Endothelial cell of umbilical vein (primary cell): ENCODE measurements at regions not wholly inside any gene's neighbourhood (a gene's known extent, or its start where the extent isn't known, plus 50 kb on each side); places are given as distances from the start of the nearest gene placed in this dataset.

Experiments used
- BruUV-seq: library from RNA; stranded (reverse); fragments of 400-500 nt; replicated peaks from 2 replicates; lab custom pipeline; 2021; lab: Mats Ljungman, UMichigan
- CTCF ChIA-PET: fragments of 300-600, 350-600 bp; sonication (Branson Sonifier 250); formaldehyde crosslinking; loops from one replicate; lab custom pipeline; 2021; ENCODE audit warnings: antibody characterized with exemption, inconsistent platforms; lab: Charles Lee
- POLR2A ChIA-PET: fragments of 300-600, 350-600 bp; sonication (Branson Sonifier 250); formaldehyde crosslinking; loops from one replicate; lab custom pipeline; 2021; ENCODE audit warnings: antibody characterized with exemption, inconsistent platforms; lab: Charles Lee
- DNase-seq: peaks from one replicate; pipeline ENCODE4 v3.0.0-alpha.2; 2011; ENCODE audit warnings: low read depth, low spot score
- FAIRE-seq: peaks from 2 replicates; lab custom pipeline; 2011; peaks lifted over from hg19 to GRCh38; lab: Jason Lieb, UNC
- H2AFZ ChIP-seq: 2 replicates; pipeline ENCODE4 v1.6.0; 2012; ENCODE audit warnings: low read depth, low read length, control low read depth, inconsistent platforms
- H3K27ac ChIP-seq: 2 replicates; pipeline ENCODE4 v1.5.1; 2011; ENCODE audit warnings: low read depth, mild to moderate bottlenecking, control low read depth, low read length, moderate library complexity; ENCODE audit not compliant: insufficient read depth
- H3K27me3 ChIP-seq, 2 experiments: 2 replicates each; pipeline versions ENCODE4 v1.6.0 to v1.6.1; 2011; ENCODE audit warnings: low read length in 2 of 2, mixed read lengths in 1 of 2; ENCODE audit not compliant: control insufficient read depth in 2 of 2, insufficient read depth in 2 of 2
- H3K36me3 ChIP-seq, 2 experiments: 2 replicates in 1 of 2; 3 replicates in 1 of 2; pipeline ENCODE4 v1.5.1; 2011; ENCODE audit warnings: low read length in 2 of 2, mild to moderate bottlenecking in 1 of 2, moderate library complexity in 1 of 2; ENCODE audit not compliant: control insufficient read depth in 2 of 2, insufficient read depth in 2 of 2; ENCODE audit errors: extremely low read depth in 1 of 2
- H3K4me1 ChIP-seq: 3 replicates; pipeline ENCODE4 v1.5.1; 2011; ENCODE audit warnings: mild to moderate bottlenecking, low read length; ENCODE audit not compliant: control insufficient read depth, insufficient read depth; ENCODE audit errors: extremely low read depth
- H3K4me2 ChIP-seq: 2 replicates; pipeline ENCODE4 v1.6.1; 2011; ENCODE audit warnings: low read length, control low read depth, mixed read lengths; ENCODE audit not compliant: insufficient read depth
- H3K4me3 ChIP-seq, 3 experiments: fragments of 200-600 bp in 1 of 3; sonication (generic), shearing (Covaris generic) in 1 of 3; replicated peaks in 1 of 3; 2 replicates each; pipeline ENCODE4 v1.5.1; 2011 to 2016; ENCODE audit warnings: control low read depth in 3 of 3, low read length in 3 of 3, mild to moderate bottlenecking in 2 of 3, inconsistent platforms in 1 of 3, low read depth in 1 of 3, moderate library complexity in 1 of 3; ENCODE audit not compliant: insufficient read depth in 1 of 3
- H3K79me2 ChIP-seq: 2 replicates; pipeline ENCODE4 v1.6.0; 2012; ENCODE audit warnings: low read length, inconsistent platforms; ENCODE audit not compliant: control insufficient read depth, insufficient read depth
- H3K9ac ChIP-seq: replicated peaks from 2 replicates; pipeline ENCODE3; 2011; ENCODE audit warnings: low read length, control low read depth; ENCODE audit not compliant: insufficient read depth; ENCODE audit errors: extremely low read depth
- H3K9me1 ChIP-seq: replicated peaks from 3 replicates; pipeline ENCODE4 v1.6.0; 2011; ENCODE audit warnings: mild to moderate bottlenecking, low read length; ENCODE audit not compliant: control insufficient read depth, insufficient read depth; ENCODE audit errors: extremely low read depth
- H3K9me3 ChIP-seq: replicated peaks from 2 replicates; pipeline ENCODE4 v1.5.1; 2012; ENCODE audit warnings: low read length, inconsistent platforms; ENCODE audit not compliant: control insufficient read depth, insufficient read depth
- H4K20me1 ChIP-seq: replicated peaks from 2 replicates; pipeline ENCODE3; 2011; ENCODE audit warnings: mild to moderate bottlenecking, low read length; ENCODE audit not compliant: control insufficient read depth, insufficient read depth; ENCODE audit errors: extremely low read depth
- EZH2 ChIP-seq: IDR thresholded peaks from 2 replicates; pipeline ENCODE4 v1.6.1; 2012; ENCODE audit warnings: borderline replicate concordance, low read depth, mild to moderate bottlenecking, moderate library complexity, low read length, inconsistent platforms; ENCODE audit not compliant: severe bottlenecking
- FOS ChIP-seq: IDR thresholded peaks from 2 replicates; pipeline ENCODE4 v1.6.1; 2011; ENCODE audit warnings: mild to moderate bottlenecking, low read length, moderate library complexity, borderline replicate concordance; ENCODE audit not compliant: insufficient read depth
- GATA2 ChIP-seq: IDR thresholded peaks from 2 replicates; pipeline ENCODE4 v1.7.0; 2011; ENCODE audit warnings: low read depth, mild to moderate bottlenecking, moderate library complexity, mixed read lengths, low read length; ENCODE audit not compliant: insufficient read length, insufficient read depth
- JUN ChIP-seq: IDR thresholded peaks from 2 replicates; pipeline ENCODE4 v1.6.1; 2011; ENCODE audit warnings: borderline replicate concordance, low read depth; ENCODE audit not compliant: insufficient read length, insufficient read depth
- MYC ChIP-seq: IDR thresholded peaks from one replicate; pipeline ENCODE4 v1.6.1; 2011; ENCODE audit warnings: mild to moderate bottlenecking, low read depth, low read length
- POLR2AphosphoS5 ChIP-seq: IDR thresholded peaks from 2 replicates; pipeline ENCODE4 v1.6.1; 2012; ENCODE audit warnings: low read depth, mild to moderate bottlenecking, control low read depth, low read length, moderate library complexity; ENCODE audit not compliant: insufficient read depth
- dilution Hi-C: fragments of 300-500 bp; cut with MboI; formaldehyde crosslinking; loops from one replicate; pipeline ENCODE4 v1.15.0; 2019; ENCODE audit warnings: low sequenced_read_pairs; ENCODE audit not compliant: extremely low pct_ligation_motif_present
- intact Hi-C: fragments of 100-400 bp; cut with micrococcal nuclease; formaldehyde crosslinking; loops from one replicate; pipeline ENCODE4 v1.10.0; 2022
- TF ChIP-seq, protein P1 (sequence below): IDR thresholded peaks from 2 replicates; pipeline ENCODE4 v1.6.1; 2011; ENCODE audit not compliant: insufficient read depth, insufficient read length

DNA sequence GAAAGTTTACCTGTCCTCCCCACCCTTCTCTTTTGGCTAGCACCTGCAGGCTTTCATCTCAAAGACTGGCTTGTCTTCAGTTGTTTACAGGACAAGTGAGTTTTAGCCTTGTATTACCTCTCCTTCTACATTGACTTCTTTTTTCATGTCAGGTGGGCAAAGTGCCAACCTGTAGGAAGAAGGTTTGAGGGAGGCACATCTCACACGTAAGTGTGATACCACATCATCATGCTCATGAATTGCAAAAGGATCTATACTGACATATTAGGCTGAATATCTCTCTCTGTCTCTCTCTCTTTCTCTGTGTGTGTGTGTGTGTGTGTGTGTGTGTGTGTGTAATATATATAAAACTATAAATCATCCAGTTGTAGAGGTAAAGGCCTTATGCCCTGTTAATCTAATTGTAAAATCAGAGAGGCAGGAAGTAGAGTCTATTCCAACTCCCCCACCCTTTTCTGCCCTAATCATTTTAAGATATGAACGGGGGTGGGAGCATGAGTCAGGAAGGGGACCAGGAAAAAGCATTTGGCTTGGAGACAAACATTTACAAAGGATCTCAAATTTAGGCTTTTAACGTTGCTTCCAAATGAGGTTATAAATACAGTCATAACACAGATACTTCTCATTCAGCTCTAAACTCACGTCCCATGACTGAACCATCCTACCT, 107.0 kb upstream of the PFN2 start:
- no peak for TF ChIP-seq POLR2AphosphoS5
- TF ChIP-seq GATA2 = no peak
- TF ChIP-seq EZH2 = no peak
- TF ChIP-seq JUN = no peak
- TF ChIP-seq, protein P1, sequence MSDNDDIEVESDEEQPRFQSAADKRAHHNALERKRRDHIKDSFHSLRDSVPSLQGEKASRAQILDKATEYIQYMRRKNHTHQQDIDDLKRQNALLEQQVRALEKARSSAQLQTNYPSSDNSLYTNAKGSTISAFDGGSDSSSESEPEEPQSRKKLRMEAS = no peak
- TF ChIP-seq MYC = no peak
- no peak for TF ChIP-seq FOS
- DNase-seq (no peak), FAIRE-seq (no peak)
- no peak overlapping the region for H3K9ac ChIP-seq
- no peaks in the 10 kb centered on the region for H4K20me1 ChIP-seq
- no peaks in the 10 kb centered on the region for H3K4me1 ChIP-seq
- peaks cover 0 to 8% of the 10 kb centered on the region in 2 experiments for H3K27me3 ChIP-seq
- H2AFZ ChIP-seq = no peak overlapping the region
- dilution Hi-C loops (no loop called here), intact Hi-C loops (no loop called here)
- POLR2A ChIA-PET = no interaction called here
- no peak overlapping the region for H3K4me2 ChIP-seq
- CTCF ChIA-PET = no interaction called here
- H3K4me3 ChIP-seq = no peak overlapping the region
- H3K36me3 ChIP-seq = no peaks in the 10 kb centered on the region
- no TSS peak for BruUV-seq
- H3K9me3 ChIP-seq = no peaks in the 10 kb centered on the region
- no peaks in the 10 kb centered on the region for H3K79me2 ChIP-seq
- H3K9me1 ChIP-seq = no peaks in the 10 kb centered on the region
- H3K27ac ChIP-seq = no peak overlapping the region

DNA sequence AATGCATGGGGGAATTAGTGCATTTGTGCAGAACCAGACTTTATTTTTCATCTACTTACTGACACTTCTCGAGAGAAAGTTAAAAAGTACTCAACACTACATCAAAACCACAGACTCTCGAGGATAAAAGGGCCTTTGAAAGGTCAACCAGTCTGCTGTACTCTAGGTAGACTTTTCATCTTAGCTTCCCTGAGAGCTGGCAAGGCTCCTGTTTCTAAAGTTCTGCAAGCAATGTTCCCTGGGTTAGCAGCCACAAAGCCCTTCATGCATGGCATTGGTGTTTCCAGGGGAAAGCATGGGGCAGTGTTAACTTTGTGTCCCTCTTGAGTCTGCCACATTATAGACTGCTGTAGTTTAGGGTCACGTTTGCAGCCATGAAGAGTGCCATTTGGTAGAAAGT, 106.4 kb upstream of the PFN2 start:
- no peak for TF ChIP-seq JUN
- BruUV-seq = no TSS peak
- Histone ChIP-seq H3K4me3 (no peak overlapping the region), H3K4me2 (no peak overlapping the region), H3K9ac (no peak overlapping the region), H2AFZ (no peak overlapping the region), H3K27me3 (peaks cover 0 to 10% of the 10 kb centered on the region in 2 experiments), H3K27ac (no peak overlapping the region), H3K9me3 (no peaks in the 10 kb centered on the region), H3K36me3 (no peaks in the 10 kb centered on the region), H3K4me1 (no peaks in the 10 kb centered on the region), H4K20me1 (no peaks in the 10 kb centered on the region), H3K9me1 (no peaks in the 10 kb centered on the region), H3K79me2 (no peaks in the 10 kb centered on the region)
- intact Hi-C loops = no loop called here
- ChIA-PET CTCF (no interaction called here), POLR2A (no interaction called here)
- dilution Hi-C loops = no loop called here
- DNase-seq (no peak), FAIRE-seq (no peak)
